ENCODE measurements at regions not wholly inside any gene's neighbourhood (a gene's known extent, or its start where the extent isn't known, plus 50 kb on each side); places are given as distances from the start of the nearest gene placed in this dataset.

DNA sequence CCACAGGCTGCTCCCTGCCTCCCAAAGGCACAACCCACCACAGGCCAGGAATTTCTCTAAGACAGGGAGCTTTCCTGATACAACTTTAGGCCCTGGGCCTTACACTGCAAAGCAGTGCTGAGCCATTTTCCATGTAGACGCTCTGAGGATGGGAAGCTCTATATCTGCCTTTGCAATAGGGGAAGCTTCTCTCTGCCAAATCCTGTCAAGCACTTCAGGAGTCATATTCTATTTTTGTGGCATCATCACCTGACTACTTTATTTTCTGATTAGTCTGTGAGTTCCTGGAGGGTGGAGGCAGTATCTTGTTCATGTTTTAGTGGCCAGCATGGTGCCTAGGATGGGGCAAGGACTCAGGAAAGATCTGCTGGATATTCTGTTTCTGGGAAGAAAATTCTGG, 382.0 kb downstream of the ZNF536 start:
- no peaks in the 10 kb centered on the region for H3K9me2 ChIP-seq (ENCODE audit: insufficient read depth, low read length)
- no peak overlapping the region for H3K4me3 ChIP-seq (ENCODE audit: low read depth, low read length, poor library complexity, severe bottlenecking)
- no peak overlapping the region for H3K27ac ChIP-seq (ENCODE audit: low read depth, low read length, poor library complexity, severe bottlenecking)
- H3K9me3 ChIP-seq (ENCODE audit: low read length), result no peaks in the 10 kb centered on the region
- CTCF ChIA-PET (ENCODE audit: unreplicated experiment), result no interaction called here
- intact Hi-C loops (cut with micrococcal nuclease; ENCODE audit: unreplicated experiment), result no loop called here
- TF ChIP-seq CTCF (conservative IDR thresholded peaks at IDR 0.05; ENCODE audit: low read length) (no peak), EZH2phosphoT487 (IDR thresholded peaks at IDR 0.05; ENCODE audit: borderline replicate concordance, low read depth, low read length) (no peak)
- no TSS peak for BruUV-seq (replicated peaks)
- H3K4me1 ChIP-seq (ENCODE audit: insufficient read depth, low read length, poor library complexity, severe bottlenecking), result no peaks in the 10 kb centered on the region
- H4K20me1 ChIP-seq (ENCODE audit: insufficient read depth, low read length), result no peaks in the 10 kb centered on the region
- POLR2A ChIA-PET, result no interaction called here
- H3K79me2 ChIP-seq (ENCODE audit: insufficient read depth, low read depth, low read length), result no peaks in the 10 kb centered on the region
- H3K36me3 ChIP-seq (ENCODE audit: insufficient read depth, low read length), result no peaks in the 10 kb centered on the region
- no peak overlapping the region for H3K4me2 ChIP-seq (ENCODE audit: low read length)
- no peak for DNase-seq (ENCODE audit: low spot score)
- H2AFZ ChIP-seq (ENCODE audit: low read length), result no peak overlapping the region

GRCh38 chr19:30752876-30753275, 380.7 kb downstream of the ZNF536 start:
- CTCF ChIA-PET (ENCODE audit: unreplicated experiment), result no interaction called here
- POLR2A ChIA-PET, result no interaction called here
- intact Hi-C loops (cut with micrococcal nuclease; ENCODE audit: unreplicated experiment), result no loop called here
- DNase-seq (ENCODE audit: low spot score), result no peak
- no peaks in the 10 kb centered on the region for H3K36me3 ChIP-seq (ENCODE audit: insufficient read depth, low read length)
- H4K20me1 ChIP-seq (ENCODE audit: insufficient read depth, low read length), result no peaks in the 10 kb centered on the region
- no peak for TF ChIP-seq CTCF (conservative IDR thresholded peaks at IDR 0.05; ENCODE audit: low read length)
- no peak for TF ChIP-seq EZH2phosphoT487 (IDR thresholded peaks at IDR 0.05; ENCODE audit: borderline replicate concordance, low read depth, low read length)
- no peak overlapping the region for H2AFZ ChIP-seq (ENCODE audit: low read length)
- no peaks in the 10 kb centered on the region for H3K9me3 ChIP-seq (ENCODE audit: low read length)
- no TSS peak for BruUV-seq (replicated peaks)
- H3K4me1 ChIP-seq (ENCODE audit: insufficient read depth, low read length, poor library complexity, severe bottlenecking), result no peaks in the 10 kb centered on the region
- H3K4me3 ChIP-seq (ENCODE audit: low read depth, low read length, poor library complexity, severe bottlenecking), result no peak overlapping the region
- H3K79me2 ChIP-seq (ENCODE audit: insufficient read depth, low read depth, low read length), result no peaks in the 10 kb centered on the region
- H3K9me2 ChIP-seq (ENCODE audit: insufficient read depth, low read length), result no peaks in the 10 kb centered on the region
- H3K27ac ChIP-seq (ENCODE audit: low read depth, low read length, poor library complexity, severe bottlenecking), result no peak overlapping the region
- H3K4me2 ChIP-seq (ENCODE audit: low read length), result no peak overlapping the region

DNA sequence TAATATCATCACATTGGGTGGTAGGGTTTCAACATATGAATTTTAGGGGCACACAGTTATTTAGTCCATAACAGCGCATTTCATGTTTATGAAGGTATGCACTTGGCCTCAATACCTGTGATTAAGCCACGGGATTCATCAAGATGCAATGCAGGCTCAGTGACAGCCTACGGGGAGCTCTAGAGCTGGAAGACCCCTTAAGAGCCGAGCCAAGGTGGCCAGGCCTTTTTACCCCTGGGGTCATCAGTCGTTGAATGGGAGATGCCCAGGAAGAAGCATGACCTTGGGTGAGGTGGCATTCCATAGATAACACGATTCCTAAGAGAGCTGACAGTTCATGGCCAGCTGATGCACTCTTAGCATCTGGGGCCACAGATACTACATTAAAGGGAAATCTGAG, 380.0 kb downstream of the ZNF536 start:
- Histone ChIP-seq H3K9me3 (ENCODE audit: low read length) (no peaks in the 10 kb centered on the region), H2AFZ (ENCODE audit: low read length) (no peak overlapping the region), H3K4me1 (ENCODE audit: insufficient read depth, low read length, poor library complexity, severe bottlenecking) (no peaks in the 10 kb centered on the region), H3K4me2 (ENCODE audit: low read length) (no peak overlapping the region), H4K20me1 (ENCODE audit: insufficient read depth, low read length) (no peaks in the 10 kb centered on the region), H3K4me3 (ENCODE audit: low read depth, low read length, poor library complexity, severe bottlenecking) (no peak overlapping the region), H3K9me2 (ENCODE audit: insufficient read depth, low read length) (no peaks in the 10 kb centered on the region), H3K27ac (ENCODE audit: low read depth, low read length, poor library complexity, severe bottlenecking) (no peak overlapping the region), H3K36me3 (ENCODE audit: insufficient read depth, low read length) (no peaks in the 10 kb centered on the region), H3K79me2 (ENCODE audit: insufficient read depth, low read depth, low read length) (no peaks in the 10 kb centered on the region)
- intact Hi-C loops (cut with micrococcal nuclease; ENCODE audit: unreplicated experiment), result no loop called here
- no TSS peak for BruUV-seq (replicated peaks)
- ChIA-PET POLR2A (no interaction called here), CTCF (ENCODE audit: unreplicated experiment) (no interaction called here)
- DNase-seq (ENCODE audit: low spot score), result no peak
- TF ChIP-seq CTCF (conservative IDR thresholded peaks at IDR 0.05; ENCODE audit: low read length), result no peak
- TF ChIP-seq EZH2phosphoT487 (IDR thresholded peaks at IDR 0.05; ENCODE audit: borderline replicate concordance, low read depth, low read length), result no peak
